HG02885 (cell line): ENCODE measurements at regions not wholly inside any gene's neighbourhood (a gene's known extent, or its start where the extent isn't known, plus 50 kb on each side); places are given as distances from the start of the nearest gene placed in this dataset.

Source experiments
- ATAC-seq: cut with Tn5 transposase; IDR thresholded peaks from one replicate; pipeline ENCODE4 v1.9.1; 2021; ENCODE audit warnings: mild to moderate bottlenecking; ENCODE audit not compliant: unreplicated experiment, poor library complexity

DNA sequence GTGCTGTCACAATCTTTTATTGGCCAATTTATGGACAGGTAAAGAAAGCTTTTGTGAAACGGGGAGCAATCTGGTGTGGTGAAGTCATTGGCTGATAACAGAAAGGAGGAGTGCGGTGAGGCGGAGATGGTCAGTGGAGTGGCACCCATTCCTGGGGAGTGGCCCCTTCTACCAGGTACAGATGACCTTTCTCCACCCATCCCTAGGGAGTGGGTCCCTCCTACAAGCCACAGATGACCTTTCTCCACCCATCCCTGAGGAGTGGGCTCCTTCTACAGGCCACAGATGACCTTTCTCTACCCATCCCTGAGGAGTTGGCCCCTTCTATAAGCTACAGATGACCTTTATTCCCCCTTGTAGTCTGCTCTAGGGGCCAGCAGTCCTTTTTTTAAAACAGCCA lies 267.6 kb upstream of the IRX2 start:
- no peak for ATAC-seq

DNA sequence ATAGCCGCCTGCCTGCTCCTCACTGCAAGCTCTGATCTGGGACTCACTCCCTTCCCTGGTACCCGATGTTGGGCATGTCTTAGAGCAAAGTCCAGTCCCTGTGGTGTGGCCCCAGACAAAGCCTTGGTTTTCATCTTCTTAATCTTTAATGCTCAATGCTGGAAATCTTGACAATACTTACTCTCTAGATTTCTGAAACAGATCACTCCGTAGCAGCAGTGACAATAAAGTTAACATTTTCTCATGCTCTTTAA lies 260.2 kb upstream of the IRX2 start:
- ATAC-seq: no peak

DNA sequence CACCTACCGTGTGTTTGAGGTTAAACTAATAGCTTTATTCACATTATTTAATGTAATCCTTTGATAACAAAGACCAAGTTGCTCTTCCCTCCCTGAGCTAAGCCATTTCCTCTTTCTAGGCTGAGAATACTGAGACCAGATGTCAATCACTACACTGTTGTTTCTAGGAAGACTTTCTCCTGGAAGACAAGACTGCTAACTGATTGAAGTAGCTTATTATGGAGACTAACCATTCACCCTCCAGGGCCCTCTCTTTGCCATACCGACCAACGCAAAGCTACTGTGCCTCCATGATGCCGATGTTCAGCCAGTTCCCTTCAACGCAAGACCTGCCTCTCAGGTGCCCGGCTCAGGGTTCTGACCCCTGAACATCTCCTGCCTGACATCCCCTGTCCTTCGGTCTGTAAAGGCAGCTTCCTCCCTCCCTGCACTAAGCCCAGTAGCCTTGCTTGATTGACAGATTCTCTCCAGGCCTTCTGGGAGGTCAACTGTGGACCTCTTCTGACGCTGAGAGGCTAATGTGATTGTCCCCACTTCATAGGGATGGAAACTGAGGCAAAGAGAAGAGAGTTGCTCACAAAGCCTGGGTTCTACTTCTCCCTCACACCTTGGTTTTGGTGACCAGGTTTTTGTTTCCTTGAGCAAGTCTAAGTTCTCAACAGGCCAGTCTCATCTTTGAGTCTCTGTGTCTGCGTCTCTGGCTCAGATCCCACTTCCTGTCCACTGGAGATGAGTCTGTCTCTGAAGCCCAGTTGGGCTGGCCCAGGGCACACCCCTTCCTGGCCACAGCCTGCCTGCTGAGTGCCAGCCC lies 259.7 kb upstream of the IRX2 start:
- ATAC-seq: no peak

DNA sequence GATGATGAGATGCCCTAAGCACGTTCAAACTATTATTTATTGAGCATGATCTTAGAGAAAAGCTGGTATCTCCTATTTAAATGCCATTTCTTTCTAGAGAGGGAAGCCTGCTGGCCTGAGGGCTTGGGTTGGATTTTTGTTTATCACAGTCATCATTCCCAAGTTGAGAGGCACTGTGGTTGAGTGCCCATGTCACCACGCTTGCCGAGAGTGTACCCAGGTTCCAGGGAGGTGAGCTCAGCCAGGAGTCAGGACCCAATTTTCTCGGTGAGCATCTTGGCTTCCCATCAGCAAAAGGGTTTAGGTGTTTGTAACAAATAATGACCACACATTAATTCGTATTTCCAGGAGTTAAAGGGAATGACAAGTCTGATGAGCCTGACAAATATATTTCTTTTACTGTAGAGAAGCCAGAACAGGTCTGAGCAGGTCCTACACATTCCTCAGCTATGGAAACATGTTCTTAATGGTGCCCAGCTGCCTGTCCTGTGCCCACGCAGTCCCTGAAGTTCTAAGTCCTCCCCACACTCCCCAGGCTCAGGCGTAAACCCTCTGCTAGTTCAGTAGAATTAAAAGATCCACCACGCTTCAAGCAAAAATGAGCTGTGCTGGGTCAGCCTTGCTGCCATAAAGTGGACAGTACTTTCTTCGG lies 258.9 kb upstream of the IRX2 start:
- no peak for ATAC-seq

DNA sequence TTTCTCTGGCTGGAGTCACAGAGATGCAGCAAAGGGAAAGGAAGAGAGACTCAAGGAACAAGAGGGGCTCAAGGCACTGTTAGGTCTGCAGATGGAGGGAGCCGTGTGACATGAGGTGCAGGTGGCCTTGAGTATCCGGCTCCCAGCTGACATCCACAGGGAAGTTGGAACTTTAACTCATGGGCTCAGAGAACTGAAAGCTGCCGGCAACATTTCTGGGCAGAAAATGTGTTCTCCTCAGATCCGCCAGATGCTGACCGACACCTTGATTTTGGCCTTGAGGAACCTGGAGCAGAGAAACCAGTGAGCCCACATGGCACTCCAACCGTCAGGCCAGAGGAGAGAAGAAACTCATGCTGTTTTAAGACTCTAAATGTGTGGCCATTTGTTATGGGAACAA lies 258.1 kb upstream of the IRX2 start:
- no peak for ATAC-seq

DNA sequence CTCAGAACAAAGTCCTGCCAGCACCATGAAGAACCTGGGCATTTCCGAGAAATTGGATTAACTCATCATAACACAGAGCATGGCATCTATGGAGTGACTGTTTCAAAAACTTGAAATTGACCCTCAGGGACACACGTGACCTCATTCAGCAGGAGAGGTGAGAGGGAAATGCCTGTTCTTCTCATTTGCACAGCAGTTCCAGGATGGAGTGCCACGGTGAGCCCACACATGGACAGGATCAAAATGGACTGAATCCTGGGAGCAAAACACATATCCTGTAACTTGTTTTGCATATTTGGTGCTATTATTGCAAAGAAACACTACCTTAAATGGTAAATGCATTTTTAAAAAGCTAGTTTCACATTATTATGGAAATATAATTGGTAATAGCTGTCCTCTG lies 256.1 kb upstream of the IRX2 start:
- ATAC-seq: no peak

DNA sequence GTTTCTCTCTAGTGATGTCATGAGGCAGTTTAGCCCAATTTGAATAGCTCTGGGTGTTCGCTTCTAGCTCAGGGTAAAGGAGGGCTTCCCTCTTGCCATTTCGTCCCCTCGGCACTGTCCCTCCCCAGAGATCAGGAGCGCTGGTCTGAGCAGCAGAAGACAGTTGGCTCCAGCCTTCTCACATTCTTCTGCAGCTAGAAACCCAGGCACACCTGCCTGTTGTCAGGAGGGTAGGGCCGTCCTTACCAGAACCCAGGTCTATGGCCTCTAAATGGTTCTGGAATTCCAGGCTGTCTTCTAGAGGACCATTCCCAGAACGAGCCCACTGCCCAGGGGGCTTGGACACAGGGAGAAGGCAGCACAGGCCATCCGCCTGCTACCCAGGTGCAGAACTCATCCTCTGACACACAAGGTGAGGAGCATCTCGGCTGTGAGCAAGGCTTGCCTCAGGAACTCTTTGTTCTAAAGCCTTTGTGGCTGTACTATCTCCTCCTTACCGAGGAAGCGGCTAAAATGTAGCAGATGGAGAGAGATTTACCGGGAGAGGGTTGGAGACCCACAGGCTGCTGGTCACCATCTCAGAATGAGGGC lies 255.6 kb upstream of the IRX2 start:
- no peak for ATAC-seq

DNA sequence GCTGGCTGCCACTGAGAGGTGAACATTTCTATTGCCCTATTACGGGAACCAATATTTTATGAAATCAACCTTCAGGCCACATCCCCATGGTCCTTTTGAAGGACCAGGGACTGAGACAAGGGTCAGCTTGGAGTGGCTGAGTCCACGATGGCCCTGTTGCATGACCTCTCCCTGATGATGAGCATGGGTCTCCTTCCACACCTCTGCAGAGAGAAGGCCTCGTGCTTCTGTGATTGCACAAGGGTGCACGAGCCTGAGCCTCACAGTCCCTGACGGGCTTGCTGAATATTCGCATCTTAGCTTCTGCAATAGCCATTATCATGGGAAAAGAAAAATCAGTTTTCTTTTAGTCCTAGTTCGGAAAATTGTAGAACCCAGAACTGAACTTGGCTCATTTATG lies 255.0 kb upstream of the IRX2 start:
- ATAC-seq: no peak

DNA sequence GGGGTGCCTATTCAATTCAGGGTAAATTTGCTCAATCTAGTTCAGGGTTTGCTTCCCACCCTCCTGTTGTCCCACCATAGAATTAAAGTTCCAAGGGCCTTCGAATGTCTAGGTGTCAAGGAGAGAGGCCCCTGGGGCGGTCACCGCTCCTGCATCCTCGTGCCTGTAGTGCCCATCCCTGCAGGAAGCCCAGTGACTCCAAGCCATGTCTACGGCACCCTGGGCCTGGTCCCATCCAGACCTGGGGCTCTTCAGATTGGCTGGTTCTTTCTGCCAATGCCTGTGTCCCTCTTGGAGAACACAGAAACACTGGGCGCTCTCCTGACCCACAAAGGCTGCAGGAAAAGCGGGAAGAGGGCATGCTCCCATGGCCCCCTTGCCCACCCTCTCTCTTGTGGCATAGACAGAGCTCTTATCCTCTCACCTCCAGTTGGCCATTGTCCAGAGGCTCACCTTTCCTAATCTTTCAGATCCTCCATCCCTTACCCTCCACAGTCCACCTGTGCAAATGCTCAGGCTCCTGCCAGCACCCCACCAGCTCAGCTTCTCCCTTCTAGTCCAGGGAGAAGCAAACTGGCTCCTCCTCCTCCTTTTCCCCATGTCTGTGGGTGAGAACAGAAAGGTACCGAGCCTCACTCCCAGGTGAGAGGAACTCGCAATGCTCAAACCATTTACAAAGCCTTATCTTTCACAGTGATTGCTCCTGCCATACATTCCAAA lies 253.0 kb upstream of the IRX2 start:
- no peak for ATAC-seq

DNA sequence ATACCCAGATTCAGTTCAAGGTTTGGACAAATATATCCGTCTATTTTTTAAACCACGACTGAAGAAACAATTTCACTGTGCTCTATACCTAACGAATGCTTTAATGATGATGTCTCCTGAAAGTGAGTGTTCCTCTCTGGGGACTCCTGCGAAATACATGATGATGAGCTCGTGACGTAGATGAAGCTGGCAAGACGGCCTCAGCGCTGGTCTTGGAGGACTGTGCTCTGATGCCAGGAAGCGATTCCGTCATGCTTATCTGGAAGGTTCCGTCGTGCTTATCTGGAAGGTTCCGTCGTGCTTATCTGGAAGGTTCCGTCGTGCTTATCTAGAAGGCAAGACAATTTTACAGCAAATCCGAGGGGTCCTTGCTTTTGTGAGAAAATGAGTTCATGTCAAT lies 250.8 kb upstream of the IRX2 start:
- no peak for ATAC-seq

DNA sequence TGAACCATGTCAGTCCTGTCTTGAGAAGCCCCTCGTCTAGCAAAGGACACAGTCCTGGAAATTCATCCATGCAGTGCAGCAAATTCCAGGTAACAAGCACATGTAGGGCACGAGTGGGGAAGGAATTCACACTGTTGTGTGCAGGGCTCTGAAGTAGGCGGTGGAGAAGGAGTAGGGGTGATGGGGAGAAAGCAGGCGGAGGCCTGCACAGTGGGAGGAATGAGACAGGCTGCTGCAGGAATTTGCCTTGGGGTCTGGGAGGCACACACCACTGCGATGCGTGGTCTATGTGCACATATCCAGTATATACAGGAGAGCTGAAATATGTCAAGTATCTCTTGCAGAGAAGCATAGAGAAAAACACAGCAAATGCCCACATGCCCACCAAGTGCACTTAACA lies 249.2 kb upstream of the IRX2 start:
- ATAC-seq: no peak

DNA sequence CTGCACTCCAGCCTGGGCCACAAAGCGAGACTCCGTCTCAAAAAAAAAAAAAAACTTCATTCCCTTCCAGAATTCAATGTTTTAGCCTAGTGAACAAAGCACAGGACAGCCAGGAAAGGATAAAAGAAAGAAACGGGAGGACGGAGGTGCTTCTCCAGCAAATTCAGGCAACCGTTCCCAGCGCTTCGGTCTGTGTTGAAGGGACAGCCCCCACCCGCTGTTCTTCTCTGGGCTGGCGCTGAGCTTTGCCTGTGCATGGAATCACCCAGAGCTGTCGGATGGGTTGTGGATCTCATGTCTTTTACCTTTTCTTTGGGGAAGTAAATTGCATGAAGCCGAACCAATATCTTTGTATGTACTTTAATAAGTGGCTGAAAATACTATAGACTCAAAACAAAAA lies 248.4 kb upstream of the IRX2 start:
- no peak for ATAC-seq

DNA sequence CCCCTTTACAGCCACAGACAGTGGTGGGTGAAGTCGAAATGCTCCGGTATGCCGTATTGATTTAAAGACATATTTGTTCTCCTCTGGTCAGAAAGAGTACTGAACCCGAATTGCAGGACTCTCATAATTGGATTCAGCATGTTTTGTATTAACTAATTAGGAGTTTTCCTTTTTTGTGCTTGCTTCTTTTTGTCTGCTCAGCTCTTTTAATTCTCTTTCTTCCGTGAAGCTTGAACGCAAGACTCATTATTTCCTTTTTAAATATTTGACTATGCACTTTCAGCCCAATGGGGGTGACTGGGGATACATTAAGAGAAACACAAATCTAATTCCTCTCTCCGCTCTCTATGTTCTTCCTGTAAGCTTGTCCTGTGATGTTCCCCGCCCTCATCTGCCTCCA lies 246.6 kb upstream of the IRX2 start:
- no peak for ATAC-seq

DNA sequence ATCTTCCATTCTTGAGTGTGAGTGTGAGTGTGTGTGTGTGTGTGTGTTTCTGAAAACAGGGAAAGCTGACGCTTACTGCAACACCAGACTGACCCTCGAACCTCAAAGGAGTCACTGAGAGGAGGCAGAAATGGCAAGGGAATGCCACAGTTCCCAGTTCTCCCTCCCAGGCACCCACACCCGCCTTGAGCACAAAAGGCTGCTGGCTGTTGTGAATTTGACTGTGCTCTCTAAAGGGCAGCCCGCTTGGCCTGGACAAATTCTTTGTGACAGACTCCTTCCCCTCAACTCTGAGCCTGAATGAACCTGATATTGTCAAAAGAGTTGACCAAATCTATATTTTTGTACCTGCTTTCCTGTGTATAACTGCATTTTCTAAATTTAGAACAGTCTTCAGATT lies 245.7 kb upstream of the IRX2 start:
- no peak for ATAC-seq

DNA sequence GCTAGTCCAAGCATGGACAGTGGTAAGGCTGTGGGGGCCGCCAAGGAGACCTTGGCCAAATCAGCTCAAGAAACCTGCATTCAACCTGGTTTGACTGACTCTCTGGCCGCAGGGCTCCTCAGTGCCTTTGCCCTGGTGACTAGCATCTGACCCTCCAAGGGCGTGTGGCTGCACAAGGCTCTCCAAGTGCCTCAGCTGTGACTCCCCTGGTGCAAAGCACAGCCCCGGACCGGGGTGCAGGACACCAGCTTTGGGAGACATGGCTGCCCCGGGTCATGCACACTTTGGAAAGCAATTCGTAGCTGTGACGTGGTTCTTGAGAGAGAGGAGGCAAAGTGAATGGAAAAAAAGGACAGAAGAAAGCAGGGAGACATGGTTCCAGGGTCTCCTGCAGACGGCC lies 245.2 kb upstream of the IRX2 start:
- ATAC-seq: no peak

DNA sequence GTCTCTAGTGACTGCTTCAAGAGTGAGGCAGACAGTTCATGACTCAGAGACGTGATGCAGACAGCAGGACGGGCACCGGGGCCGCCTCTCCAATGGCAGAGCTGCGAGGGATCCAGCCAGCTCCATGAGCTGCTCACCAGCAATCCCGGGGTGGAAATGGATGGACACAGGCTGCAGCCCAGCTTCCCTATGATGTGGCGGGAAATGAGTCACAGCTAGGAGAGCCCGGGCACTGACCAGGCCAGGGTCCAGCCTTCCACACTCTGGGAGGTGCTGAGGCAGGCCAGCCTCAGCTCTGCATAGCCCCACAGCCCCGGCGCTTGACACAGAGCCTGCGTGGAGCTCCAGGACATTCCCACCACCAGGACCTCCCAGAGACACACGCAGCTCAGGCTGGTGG lies 244.8 kb upstream of the IRX2 start:
- no peak for ATAC-seq

DNA sequence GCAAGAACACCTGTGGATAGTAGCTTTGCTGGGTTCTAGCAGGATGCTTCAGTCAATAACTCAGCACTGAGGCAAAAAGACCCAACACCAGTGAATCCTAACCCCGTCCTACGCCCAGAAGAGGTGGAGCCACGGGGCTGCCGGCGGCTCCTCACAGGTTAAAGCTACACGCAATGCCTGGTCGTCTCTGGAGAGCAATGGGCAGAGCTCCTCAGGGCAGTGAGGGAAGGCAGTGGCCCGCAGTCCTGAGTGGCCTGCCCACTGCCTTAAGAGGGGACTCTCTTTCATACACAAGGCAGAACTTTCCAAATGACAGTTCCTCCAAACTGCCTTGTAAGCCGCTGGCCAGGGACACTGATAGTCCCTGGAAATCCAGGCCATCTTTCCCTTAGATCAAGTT lies 244.2 kb upstream of the IRX2 start:
- no peak for ATAC-seq

DNA sequence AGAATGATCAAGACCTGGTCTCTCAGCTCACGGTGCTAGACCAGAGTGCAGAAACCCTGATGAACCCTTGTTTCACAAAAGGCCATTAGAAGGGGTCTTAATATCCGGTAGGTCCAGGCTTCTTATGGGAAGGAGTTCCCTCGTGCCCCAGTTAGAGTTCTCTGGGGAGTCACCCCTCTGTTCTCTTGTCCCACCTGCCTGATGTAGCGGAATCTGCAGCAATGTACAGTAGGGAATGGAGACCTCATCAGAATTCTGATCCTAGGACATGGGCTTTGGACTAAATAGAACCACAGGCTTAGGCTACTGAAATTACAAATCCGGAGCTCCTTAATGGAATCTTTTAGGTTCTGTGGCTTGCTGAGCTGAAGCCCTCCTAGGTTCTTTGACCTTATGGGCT lies 243.6 kb upstream of the IRX2 start:
- no peak for ATAC-seq

DNA sequence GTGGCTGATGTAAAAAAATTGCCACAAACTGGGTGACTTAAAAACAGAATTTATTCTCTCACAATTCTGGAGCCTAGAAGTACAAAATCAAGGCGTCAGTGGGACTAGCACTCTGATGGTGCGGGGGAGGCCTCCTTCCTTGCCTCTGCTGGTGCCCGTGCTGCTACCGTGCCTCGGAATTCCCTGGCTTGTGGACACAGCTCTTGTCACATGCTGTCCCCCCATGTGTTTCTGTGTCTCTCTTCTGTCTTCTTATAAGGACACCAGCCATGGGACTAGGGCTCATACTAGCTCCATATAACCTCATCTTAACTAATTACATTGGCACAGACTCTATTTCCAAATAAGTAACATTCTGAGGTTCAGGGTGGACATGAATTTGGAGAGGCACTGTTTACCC lies 242.3 kb upstream of the IRX2 start:
- ATAC-seq: no peak

DNA sequence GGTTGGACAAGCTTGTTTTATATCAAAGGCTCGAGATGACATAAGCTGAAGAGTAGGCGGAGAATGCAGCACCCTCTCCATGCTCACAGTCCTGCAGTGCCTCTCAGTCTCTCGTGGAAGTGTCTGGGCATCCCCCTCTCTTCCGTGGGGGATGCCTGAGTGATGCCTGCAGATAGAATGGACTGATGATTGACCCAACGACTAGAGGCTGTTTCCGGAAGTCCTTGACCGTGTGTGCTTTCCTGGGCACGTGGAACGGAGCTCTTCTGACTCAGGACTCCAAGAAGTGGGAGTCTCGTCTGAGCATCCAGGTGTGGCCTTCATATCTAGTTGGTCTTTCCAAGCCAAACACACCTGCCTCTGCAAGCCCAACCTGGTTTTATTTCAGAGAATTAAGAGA lies 241.8 kb upstream of the IRX2 start:
- ATAC-seq: no peak

DNA sequence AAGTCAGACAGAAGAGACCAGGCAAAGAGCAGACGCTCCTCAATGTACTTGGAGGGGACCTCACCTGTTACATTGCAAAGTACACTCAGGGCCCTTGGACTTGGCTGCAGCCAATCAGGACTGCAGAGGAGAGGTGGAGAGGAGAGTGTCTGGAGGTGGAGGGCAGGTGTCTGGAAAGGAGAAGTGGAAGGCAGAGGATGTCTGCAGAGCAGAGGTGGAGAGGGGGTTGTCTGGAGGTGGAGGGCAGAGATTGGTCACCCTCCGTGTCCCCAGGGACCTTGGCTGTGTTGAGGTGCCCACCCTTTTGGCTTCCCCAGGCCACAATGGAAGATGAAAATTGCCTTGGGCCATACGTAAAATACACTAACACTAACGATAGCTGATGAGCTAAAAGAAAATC lies 241.3 kb upstream of the IRX2 start:
- no peak for ATAC-seq

DNA sequence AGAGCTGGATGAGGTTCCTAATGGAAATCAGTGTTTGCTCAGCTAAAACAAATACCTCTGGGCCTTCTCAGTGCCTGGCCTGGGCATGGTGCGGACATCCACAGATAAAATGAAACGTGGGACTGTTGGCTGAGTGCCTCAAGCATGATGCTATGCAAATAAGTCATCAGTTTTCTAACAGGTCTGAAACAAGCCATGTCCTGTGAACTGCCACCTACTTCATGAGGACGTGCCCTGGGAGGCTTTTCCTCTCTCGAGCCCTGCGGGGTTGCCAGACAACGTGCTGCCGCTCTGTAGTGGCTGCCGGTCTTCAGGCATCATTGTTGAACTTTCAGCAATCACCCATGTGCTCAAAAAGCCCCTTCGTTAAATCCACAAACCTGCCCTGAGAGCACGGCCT lies 240.4 kb upstream of the IRX2 start:
- ATAC-seq: no peak
